ENCODE measurements at regions not wholly inside any gene's neighbourhood (a gene's known extent, or its start where the extent isn't known, plus 50 kb on each side); places are given as distances from the start of the nearest gene placed in this dataset.

DNA sequence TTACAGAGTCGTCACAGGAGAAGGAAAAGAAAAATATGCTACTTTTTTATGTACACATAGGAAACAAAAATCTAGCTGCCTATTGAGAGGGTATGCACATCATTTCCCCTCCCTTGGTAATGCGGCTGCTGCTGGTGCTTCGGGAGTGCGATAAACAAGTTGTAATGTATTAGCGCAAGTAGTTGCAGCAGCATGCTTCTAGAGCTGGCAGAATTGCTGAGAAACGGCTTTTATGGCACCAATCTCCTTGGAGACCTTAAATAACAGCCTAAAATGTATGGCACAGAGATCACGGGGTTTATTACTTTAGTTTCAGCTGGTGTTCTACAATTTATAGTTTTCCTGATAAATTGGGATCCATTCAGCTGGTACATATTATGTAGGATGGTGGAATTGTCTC, 447.6 kb upstream of the TMPO start:
- DNase-seq: no peak

DNA sequence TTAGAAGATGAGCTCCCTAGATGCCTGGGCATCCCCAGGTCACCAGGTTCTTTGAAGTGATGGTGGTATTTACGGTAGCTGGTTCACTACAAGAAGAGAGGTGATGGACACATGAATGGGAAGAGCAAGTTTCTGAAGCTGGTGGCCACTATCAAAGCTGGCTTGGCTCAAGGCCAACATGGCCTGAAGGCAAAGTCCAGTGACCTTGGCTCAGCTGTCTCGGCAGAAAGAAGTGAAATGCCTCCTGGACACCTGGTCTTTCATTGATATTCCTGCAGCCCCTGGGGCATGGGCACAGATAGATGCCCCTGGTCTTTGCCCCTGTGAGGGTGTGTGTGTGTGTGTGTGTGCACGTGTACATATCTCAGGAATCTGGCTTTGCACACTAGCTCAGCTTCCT, 441.8 kb upstream of the TMPO start:
- no peak for DNase-seq

- DNase-seq: no peak
These were observed 441.1 kb upstream of the TMPO start for GRCh38 chr12:98074286-98074685.

GRCh38 chr12:98084391-98084790, 431.0 kb upstream of the TMPO start:
- DNase-seq: no peak

DNA sequence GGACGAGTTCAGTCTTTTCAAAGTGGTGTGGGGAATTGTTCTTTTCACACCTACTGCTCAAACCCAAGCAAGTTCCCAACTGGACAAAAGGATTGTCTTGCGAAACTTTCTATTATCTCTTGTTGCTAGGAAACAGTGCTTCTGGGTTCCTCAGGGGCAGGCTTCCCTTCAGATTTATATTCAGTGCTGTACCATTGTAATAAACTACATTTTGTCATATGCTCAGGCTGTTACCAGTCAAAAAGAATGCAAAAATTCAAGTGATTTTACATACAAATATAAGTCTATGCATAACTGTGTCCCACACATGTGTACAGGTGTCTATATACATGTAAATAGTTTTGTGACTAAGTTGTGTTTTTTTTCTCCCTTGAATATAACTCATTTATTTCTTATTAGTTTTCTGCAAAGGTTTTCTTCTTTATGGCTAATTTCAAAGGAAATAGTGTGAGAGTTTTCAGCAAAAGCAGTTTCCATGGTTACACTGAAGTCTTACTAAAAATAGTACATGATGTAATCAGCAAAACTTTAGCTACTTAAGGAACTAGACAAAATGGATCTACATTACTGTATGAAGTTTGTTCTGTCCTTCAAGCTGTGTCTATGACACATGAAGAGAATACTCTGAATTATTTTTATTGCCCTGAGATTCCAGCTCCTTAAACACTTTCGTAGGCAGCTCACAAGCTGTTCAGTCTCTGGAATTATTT, 430.2 kb upstream of the TMPO start:
- DNase-seq: no peak

DNA sequence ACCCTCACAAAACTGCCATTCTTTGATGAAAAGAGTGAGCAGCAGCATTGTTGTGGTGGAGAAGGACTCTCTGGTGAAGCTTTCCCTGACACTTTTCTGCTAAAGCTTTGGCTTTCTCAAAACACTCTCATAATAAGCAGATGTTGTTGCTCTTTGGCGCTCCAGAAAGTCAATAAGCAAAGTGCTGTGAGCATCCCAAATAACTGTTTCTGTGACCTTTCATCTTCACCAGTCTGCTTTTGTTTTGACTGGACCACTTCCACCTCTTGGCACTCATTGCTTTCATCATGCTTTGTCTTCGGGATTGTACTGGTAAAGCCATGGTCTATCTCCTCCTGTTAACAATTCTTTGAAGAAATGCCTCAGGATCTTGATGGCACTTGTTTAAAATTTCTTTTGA, 424.7 kb upstream of the TMPO start:
- DNase-seq: no peak

- DNase-seq: no peak
These were observed 419.0 kb upstream of the TMPO start for GRCh38 chr12:98096436-98096835.

GRCh38 chr12:98106031-98106683, 409.2 kb upstream of the TMPO start:
- DNase-seq: no peak

DNA sequence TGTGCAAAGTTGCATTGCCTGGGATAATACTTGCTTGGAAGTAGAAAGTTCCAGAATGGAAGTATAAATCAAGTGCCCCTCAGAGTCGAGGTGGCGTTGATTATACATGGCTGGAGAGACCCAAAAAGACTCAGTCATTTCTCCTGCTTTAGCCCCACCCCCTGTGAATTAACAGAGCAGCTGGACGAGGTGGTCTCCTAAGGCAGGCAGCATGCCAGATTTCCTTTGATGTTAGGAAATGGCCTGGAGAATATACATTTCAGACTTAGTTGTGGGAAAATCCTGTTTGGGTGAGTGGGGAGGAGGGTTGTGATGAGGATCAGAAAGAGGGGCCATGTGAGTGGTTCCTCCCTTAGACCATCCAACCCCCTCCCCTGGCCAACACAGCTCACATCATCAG, 406.1 kb upstream of the TMPO start:
- no peak for DNase-seq

DNA sequence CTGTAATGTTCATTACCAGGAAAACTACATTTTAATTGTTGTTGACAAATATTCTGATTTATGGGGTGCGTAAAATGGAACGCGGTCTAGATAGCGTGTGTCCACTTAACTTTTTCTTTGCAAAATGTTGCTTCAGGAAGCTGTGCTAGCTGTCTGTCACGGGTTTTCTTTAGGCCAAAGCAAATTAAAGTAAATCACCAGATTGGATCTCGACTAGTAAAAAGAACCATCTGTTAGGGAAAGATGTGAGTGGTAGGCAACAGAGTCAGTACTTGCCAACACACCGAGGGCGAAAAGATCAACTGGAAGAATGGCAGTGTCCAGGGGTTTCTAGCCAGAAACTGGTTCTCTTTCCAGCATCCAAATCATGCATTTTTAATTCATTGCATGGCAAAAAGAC, 404.9 kb upstream of the TMPO start:
- no peak for DNase-seq

GRCh38 chr12:98113548-98113947, 401.8 kb upstream of the TMPO start:
- no peak for DNase-seq

GRCh38 chr12:98121963-98122362, 393.4 kb upstream of the TMPO start:
- no peak for DNase-seq

- DNase-seq: no peak
These were observed 392.3 kb upstream of the TMPO start for GRCh38 chr12:98123021-98123461.

- no peak for DNase-seq
These were observed 388.6 kb upstream of the TMPO start for GRCh38 chr12:98126637-98127335.

DNA sequence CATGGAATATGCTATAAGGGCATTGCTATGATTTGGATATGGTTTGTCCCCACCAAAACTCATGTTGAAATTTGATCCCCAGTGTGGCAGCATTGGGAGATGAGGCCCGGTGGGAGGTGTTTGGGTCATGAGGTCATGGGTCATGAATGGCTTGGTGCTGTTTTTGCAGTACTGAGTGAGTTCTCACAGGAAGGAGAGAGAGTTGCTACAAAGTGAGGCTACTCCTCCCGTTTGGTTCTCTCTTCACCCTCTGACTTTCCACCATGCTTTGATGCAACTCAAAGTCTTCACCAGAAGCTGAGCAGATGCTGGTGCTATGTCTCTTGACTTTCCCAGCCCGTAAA, 388.1 kb upstream of the TMPO start:
- DNase-seq: no peak

- DNase-seq: no peak
These were observed 387.5 kb upstream of the TMPO start for GRCh38 chr12:98127854-98128253.

- no peak for DNase-seq
These were observed 378.8 kb upstream of the TMPO start for GRCh38 chr12:98136544-98136943.

- no peak for DNase-seq
These were observed 378.1 kb upstream of the TMPO start for GRCh38 chr12:98137278-98137677.

GRCh38 chr12:98144953-98145352, 370.4 kb upstream of the TMPO start:
- no peak for DNase-seq

DNA sequence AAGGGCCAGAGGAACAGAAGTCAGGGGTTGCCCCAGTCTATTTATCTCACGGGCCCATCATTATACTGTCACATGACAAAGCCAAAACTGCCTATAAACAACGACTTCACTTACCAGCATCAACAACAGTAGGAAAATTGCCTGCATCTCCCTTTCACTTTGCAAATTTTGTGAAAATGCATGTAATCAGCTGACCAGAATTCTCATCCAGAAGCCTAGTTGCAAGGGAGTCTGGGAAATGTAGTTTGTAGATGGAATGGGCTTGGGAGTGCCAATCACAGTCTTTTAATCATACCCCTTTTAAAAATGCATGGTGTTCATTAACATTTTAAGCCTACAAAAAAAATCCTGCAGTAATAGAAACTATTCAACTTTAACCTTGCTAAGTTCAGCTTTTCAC, 369.3 kb upstream of the TMPO start:
- DNase-seq: no peak

DNA sequence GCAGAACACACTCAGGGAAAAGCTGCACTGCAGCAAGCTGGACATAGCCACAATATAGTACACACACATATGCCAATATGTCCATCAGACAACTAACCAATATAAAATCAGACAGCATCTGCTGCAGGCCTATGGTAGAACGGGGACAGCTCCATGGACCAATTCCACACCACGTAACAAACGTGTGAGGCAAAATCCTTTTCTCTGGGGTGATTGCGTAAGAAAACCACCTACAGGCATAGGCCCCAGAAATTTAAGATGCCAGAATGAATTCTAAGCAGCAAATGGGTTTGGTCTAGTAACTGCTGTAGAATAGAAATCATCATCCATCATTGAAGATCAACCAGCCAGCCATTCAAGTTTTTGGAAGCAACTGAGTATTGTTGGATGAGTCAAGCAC, 368.9 kb upstream of the TMPO start:
- no peak for DNase-seq

DNA sequence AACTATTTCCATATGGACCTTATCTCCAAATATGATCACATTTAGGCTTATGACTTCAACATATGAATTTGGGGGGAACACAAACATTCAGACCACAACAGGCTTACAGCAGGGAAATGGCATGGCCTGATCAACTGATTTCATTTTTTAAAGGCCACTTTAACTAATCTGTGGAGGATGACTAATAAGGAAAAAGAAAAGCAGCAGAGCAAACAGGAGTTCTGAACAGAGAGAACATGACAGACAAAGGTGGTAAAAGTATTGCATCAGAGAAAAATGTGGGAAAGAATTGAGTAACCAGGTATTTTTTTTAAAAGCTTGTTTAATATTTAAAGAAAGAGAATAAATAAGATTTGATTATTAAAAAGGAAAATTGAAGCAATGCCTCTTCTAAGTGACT, 366.1 kb upstream of the TMPO start:
- no peak for DNase-seq

- no peak for DNase-seq
These were observed 365.6 kb upstream of the TMPO start for GRCh38 chr12:98149691-98150210.

- DNase-seq: no peak
These were observed 364.2 kb upstream of the TMPO start for GRCh38 chr12:98151105-98151590.
